ENCODE measurements at regions not wholly inside any gene's neighbourhood (a gene's known extent, or its start where the extent isn't known, plus 50 kb on each side); places are given as distances from the start of the nearest gene placed in this dataset.

- Histone ChIP-seq H3K9me3 (ENCODE audit: control insufficient read depth, low read depth, low read length) (no peaks in the 10 kb centered on the region), H4K8ac (replicated peaks; ENCODE audit: insufficient read length, low read depth, low read length) (no peak overlapping the region), H4K20me1 (ENCODE audit: control insufficient read depth, insufficient read depth, insufficient read length) (no peaks in the 10 kb centered on the region), H3K4ac (ENCODE audit: low read depth, low read length) (no peak overlapping the region), H2AK5ac (ENCODE audit: insufficient read length, low read length) (no peak overlapping the region), H2BK12ac (ENCODE audit: insufficient read length, low read depth, low read length) (no peak overlapping the region), H3K27ac (ENCODE audit: insufficient read length, low read depth, low read length) (no peak overlapping the region), H2BK5ac (ENCODE audit: insufficient read length, low read length) (no peak overlapping the region), H4K5ac (ENCODE audit: insufficient read length, low read depth, low read length) (no peak overlapping the region), H3K4me2 (ENCODE audit: insufficient read depth, insufficient read length, low read length) (no peak overlapping the region), H3K9ac (ENCODE audit: extremely low read depth, insufficient read length, low read length) (no peak overlapping the region), H3K56ac (ENCODE audit: insufficient read length, low read depth, low read length) (no peak overlapping the region), H3K14ac (ENCODE audit: insufficient read depth, low read length) (no peak overlapping the region), H3K79me2 (ENCODE audit: insufficient read depth, low read length) (no peaks in the 10 kb centered on the region), H3K4me1 (ENCODE audit: insufficient read depth, low read length) (peaks cover 4% of the 10 kb centered on the region; the same call in 1 of the 2 replicates), H3K23me2 (ENCODE audit: insufficient read length, low read depth, low read length, poor library complexity, severe bottlenecking) (no peaks in the 10 kb centered on the region), H2AFZ (ENCODE audit: low read length) (no peak overlapping the region), H2BK15ac (ENCODE audit: low read depth, low read length) (no peak overlapping the region), H3K23ac (ENCODE audit: insufficient read length, low read depth, low read length) (no peak overlapping the region), H3K18ac (ENCODE audit: insufficient read length, low read depth, low read length) (no peak overlapping the region), H3T11ph (ENCODE audit: low read length) (no peak overlapping the region), H4K91ac (ENCODE audit: insufficient read length, low read depth, low read length) (no peak overlapping the region), H2BK20ac (ENCODE audit: low read depth, low read length, poor library complexity, severe bottlenecking) (no peak overlapping the region), H3K27me3 (ENCODE audit: insufficient read depth, low read length) (0 out of 2 replicates have a peak, but pooled peaks cover 2% of the 10 kb centered on the region), H2BK120ac (ENCODE audit: low read depth, low read length, poor library complexity, severe bottlenecking) (no peak overlapping the region), H3K79me1 (ENCODE audit: insufficient read depth, low read depth, low read length, poor library complexity, severe bottlenecking) (no peaks in the 10 kb centered on the region)
- DNase-seq = peak; percentile 84
- H3K9me3 Mint-ChIP-seq = no peaks in the 10 kb centered on the region
- no CpG with 5 or more reads among the region's 11 CpGs for WGBS (ENCODE audit: extremely low coverage, insufficient read length, low lambda C conversion rate)
- peaks cover 0 to 1% (median 0%) of the 10 kb centered on the region in 3 experiments; a peak in 2 of 7 replicates for H3K36me3 Mint-ChIP-seq (ENCODE audit: insufficient read depth in 1 of 3, low read depth in 3 of 3)
- peaks cover 11% of the 10 kb centered on the region for H3K27me3 Mint-ChIP-seq (ENCODE audit: low read depth)
- no peak overlapping the region for H3K4me3 Mint-ChIP-seq
- TF ChIP-seq CTCF (conservative IDR thresholded peaks at IDR 0.05) = peak; percentile 95
- H3K4me1 Mint-ChIP-seq = peaks cover 51 to 53% of the 10 kb centered on the region in 2 experiments
- 0 out of 7 replicates have a peak overlapping the region, but pooled peaks of 1 of the 3 experiments have one; percentile 32 for H3K27ac Mint-ChIP-seq
Measured at GRCh38 chr4:153084980-153085630, 119.1 kb upstream of the TRIM2 start.

Measured in H9 (cell line).